ENCODE measurements at regions not wholly inside any gene's neighbourhood (a gene's known extent, or its start where the extent isn't known, plus 50 kb on each side); places are given as distances from the start of the nearest gene placed in this dataset.
"Not testable (repeated sequence)": the region's sequence is repeated elsewhere in the genome, so short reads cannot be mapped to it uniquely, and the experiment has no call there.

DNA sequence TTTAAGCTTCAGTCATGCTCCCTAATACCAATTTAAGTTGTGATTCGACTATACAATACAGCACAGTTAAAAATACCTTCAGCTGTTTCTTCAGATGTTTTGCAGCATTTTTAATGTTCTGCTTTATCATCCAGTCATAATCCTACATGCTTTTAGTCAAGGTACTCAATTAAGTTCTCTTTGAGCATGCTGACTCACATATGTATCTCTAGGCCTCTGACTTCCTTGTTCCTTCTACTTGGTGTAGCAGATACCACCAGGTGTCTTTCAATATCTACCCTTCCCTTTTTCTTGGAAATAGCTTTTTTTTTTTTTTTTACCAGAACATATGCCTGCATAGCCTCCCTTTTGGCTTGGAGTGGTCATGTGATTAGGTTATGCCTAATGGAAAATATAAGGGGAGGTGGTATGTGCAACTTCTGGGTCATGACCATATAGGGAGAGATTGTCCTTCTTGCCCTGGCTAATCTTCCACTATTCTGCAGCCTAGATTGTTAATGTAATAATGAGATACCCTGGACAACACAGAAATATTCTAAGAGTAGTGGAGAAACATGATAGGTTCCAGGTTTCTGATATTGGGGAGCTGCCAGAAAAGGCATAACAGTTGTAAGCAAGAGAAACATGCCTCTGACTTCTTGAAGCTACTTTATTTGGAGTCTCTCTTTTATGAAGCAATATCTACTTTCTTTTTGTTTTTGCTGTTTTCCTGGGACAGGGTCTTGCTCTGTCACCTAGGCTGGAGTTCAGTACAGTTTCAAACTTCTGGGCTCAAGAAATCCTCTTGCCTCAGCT is 737.2 kb upstream of the SLIT2 start:
- peak; percentile 8 for DNase-seq (ENCODE audit: low read depth)

DNA sequence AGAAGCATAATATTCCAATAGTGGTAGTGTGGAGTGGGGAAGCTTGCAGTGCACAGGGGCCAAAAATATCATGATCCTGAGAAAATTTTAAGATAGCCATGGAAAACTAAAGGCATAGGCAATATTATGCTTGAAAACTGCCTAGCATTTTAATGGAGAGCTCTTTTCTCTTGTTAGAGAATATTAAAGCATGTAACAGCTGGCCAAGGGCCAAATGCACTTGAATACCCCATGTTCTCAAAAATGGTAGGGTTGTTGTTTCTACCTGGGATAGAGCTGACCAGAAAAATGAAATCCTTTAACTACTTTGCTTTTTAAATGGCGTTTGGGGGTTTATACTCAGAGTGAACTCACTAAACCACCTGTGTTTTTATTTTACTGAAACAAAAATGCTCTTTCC is 739.6 kb upstream of the SLIT2 start:
- no peak for DNase-seq (ENCODE audit: low read depth)

DNA sequence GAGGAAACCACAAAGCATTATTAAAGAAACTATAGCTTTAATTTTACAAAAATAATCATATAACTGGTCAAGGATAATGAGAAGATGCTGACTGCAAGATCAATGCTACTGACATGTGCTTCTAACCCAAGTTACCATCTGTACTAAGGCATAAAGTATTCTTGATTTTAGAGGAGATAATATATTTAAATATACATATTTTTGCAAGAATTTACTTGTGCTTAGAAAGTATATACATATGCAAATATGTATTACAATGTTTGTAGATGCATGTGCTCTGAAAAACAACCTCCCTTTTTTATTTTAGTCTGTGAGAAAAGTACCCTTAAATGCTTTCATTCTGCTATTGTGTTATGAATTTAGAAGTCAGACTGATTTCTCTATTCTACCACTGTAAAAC is 740.7 kb upstream of the SLIT2 start:
- no peak for DNase-seq (ENCODE audit: low read depth)

DNA sequence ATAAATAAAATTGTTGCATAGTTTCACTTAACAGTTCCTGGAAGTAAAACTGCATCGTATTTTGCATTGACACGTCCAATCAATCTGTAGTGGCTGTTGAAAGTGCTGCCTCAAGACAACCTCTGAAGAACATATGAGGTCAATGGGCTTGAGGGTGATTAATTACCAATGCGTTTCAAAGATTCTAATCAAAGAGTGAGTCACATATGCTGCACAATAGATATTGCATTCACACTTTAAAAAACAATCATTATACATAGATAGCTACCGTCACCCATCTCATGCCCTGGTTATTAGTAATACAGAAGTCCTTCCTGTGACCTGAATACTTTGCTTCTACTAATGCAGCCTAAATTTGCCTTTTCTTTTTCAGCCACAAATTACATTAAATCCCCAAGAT is 743.3 kb upstream of the SLIT2 start:
- DNase-seq (ENCODE audit: low read depth), result no peak

DNA sequence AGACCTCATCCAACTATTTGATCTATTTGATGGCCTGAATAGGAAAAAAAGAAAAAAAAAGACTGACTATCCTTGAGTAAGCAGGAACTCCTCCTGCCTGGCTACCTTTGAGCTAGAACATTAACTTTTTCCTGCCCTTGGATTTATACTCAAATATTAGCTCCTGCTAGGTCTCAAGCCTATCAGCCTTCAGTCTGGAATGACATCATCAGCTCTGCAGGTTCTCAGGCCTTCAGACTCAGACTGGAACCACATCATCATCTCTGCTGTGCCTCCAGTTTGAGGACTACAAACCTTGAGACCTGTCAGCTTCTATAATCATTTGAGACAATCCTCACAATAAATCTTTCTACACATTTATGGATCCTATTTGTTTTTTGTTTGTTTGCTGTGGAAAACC is 754.0 kb upstream of the SLIT2 start:
- no peak for DNase-seq (ENCODE audit: low read depth)

DNA sequence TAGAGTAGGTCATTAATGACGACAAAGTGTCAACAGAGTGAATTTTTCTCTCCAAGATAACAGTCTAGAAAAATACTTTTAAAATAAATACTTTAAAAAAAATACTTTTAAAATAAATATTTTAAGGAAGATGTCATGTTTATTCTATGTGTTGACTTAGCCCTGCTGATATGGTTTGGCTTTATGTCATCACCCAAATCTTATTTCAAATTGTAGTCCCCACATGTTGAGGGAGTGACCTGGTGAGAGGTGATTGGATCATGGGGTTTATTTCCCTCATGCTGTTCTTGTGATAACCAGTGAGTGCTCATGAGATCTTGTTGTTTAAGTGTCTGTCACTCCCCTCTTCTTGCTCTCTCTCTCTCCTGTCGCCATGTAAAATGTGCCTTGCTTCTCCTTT is 754.9 kb upstream of the SLIT2 start:
- no peak for DNase-seq (ENCODE audit: low read depth)

DNA sequence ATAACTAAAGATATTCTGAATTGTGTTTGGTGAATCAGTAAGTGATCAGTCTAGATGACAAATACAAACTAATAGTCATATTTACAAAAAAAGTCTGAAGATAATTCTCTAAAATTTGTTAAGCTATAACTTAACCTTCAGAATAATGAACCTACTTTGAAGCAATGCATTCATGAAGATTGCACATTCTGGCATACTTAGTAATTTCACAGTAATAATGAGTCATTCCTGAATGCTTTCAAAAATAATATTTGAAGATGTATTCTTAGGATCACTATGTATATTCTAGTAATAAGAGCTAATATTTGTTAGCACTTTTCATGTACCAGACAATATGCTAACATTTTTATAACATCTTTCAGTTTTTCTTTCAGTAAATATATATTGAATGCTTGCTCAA is 756.7 kb upstream of the SLIT2 start:
- no peak for DNase-seq (ENCODE audit: low read depth)

DNA sequence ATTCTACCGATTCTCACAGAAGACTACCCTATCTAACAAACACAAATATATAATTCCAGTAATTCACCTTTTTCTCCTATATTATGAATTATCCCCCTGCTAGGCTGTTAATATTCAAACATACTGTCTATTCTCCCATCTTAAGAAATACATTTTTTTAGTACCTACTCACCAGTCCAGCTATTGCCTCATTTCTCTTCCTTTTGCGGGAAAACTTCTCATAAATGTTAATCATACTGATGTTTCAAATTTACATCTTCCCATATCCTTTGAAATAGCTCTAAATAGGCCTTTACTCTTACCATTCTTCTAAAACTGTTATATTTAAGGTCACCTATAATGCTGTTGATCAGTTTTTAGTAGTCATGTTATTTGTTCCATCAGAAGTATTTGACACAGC is 759.1 kb upstream of the SLIT2 start:
- DNase-seq (ENCODE audit: low read depth), result no peak

DNA sequence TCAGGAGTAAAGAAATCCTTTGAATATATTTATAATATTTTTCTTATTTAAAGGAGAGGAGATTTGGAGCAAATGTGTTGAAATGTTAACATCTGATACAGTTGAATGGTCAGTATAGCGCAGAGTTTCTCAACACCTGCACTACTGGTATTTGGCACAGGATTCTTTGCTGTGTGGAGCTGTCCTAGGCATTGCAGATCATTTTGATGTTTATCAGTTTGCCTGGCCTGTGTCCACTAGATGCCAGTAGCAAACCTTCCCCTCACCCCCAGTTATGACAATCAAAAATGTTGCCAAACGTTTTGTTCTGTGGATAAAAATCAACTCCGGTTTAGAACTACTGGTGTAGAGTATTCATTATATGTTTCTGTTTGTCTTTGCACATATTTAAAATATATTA is 765.3 kb upstream of the SLIT2 start:
- no peak for DNase-seq (ENCODE audit: low read depth)

DNA sequence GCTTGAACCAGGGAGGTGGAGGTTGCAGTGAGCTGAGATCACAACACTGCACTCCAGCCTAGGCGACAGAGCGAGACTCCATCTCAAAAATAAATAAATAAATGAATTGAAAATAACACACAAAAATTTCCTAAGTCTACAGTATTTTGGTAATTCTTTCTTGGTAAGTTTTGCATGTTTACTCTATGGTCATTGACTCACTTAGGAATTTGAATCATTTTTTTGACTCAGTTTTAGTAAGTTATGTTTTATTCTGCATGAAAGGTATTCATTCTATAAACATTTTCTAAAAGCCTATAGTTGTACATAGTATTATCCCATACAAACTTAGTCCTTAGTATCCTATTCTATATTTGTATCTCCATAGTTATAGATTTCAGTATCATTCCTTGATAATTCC is 772.9 kb upstream of the SLIT2 start:
- DNase-seq (ENCODE audit: low read depth), result no peak

DNA sequence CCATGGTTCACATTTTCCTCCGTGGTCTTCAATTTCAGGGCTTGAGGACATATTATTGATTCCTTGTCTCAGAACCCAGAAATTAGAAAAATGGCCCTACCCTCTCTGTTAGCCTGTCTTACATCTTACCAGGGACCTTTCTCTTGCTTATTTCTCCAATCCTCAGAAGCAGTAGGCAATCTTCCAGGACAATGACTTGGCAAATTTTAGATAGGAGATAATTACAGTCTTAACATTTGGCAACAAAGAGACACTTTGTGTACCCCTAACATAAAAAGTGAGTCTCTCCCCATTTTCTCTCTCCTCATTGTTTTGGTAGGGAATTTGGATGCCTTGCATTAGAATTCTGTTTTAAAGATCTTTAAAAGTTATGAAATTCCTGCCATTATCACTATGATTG is 778.1 kb upstream of the SLIT2 start:
- DNase-seq (ENCODE audit: low read depth), result no peak

DNA sequence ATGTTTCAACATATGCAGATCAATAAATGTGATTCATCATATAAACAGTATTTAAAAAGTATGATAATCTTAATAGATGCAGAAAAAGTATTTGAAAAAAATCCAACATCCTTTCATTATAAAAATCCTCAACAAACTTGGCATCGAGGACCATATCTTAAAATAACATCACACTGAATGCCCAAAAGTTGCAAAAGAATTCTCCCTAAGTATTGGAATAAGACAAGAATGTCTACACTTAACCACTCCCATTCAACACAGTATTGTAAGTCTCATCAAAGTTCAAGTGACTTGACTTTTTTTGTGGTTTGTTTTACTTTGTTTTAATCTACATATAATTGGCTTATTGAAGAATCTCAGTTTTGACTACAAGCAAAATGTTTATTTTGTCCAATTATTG is 779.0 kb upstream of the SLIT2 start:
- DNase-seq (ENCODE audit: low read depth), result no peak

DNA sequence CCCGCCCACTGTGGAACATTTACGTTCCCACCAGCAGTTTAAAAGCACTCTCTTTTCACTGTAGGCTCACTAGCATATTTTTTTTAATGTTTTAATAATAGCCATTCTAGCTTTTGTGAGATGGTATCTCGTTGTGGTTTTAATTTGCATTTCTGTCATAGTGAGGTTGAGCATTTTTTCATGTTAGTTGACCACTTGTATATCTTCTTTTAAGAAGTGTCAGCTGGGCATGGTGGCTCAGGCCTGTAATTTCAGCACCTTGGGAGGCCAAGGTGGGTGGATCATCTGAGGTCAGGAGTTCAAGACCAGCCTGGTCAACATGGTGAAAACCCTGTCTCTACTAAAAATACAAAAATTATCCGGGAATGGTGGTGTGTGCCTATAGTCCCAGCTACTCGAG is 781.7 kb upstream of the SLIT2 start:
- DNase-seq (ENCODE audit: low read depth), result not testable (repeated sequence)

DNA sequence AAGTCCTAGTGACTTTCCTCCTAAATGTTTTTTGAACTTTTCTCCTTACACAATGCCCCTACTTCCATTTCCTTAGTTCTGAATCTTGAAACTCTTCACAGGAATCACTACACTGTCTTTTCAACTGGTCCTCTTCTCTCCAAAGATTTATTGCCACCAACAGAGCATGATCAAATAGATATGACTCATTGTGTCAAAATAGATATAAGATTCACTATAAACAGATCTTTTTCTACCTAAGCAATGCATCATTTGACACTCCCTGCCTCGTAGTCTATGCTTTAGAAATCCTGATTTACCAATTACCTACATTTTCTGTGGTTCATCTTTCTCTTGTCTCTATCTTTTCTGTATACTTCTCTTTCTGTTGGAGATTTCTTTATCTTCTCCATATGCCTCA is 789.6 kb upstream of the SLIT2 start:
- DNase-seq (ENCODE audit: low read depth), result no peak

DNA sequence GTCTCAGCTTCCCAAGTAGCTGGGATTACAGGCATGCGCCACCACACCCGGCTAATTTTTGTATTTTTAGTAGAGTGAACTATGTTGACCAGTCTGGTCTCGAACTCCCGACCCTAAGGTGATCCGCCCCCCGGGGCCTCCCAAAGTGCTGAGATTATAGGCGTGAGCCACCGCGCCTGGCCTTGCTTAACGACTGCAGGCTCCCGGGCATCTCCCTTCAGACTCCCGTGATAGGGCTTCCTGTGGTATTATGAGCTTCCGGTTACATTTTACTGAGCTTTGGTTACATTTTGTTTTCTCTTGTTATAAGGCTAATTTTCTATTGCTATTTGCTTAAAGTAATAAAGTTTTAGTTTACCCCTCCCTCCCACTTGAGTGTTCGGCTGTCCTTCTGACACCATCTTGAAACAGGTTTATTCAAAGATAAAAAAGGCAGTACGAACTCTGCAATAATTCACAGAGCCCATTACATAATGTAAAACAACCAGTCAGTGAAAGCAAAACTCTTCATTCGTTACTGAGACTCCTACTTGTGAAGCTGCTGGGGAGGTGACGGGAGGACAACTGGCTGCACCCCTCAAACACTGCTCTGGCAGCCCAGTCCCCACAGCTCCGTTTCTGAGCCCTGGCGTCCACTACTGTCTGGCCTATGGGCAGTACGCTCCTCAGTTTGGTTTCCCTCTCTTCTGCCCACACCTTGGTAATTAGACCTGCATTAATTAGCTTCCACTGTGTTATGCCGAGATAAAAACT is 795.7 kb upstream of the SLIT2 start:
- no peak for DNase-seq (ENCODE audit: low read depth)

DNA sequence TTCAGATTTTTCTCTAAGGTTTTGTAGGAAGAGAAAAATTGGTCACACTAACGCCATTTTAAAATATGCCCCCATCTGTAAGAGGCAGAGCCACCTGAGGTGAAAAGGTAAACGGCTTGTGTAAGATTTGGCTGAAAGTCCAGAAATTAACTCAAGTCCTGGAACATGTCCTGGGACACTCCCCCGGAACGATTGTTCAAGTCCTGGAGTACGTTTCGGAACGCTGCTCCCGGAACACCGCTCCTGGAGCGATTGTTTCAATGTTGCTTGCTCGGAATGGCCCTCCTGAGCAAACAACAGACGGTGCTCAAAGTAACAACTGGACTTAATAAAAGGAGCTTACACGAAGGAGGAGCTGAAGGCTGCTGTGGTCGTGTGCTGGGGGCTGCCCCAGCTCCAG is 796.5 kb upstream of the SLIT2 start:
- DNase-seq (ENCODE audit: low read depth), result no peak

DNA sequence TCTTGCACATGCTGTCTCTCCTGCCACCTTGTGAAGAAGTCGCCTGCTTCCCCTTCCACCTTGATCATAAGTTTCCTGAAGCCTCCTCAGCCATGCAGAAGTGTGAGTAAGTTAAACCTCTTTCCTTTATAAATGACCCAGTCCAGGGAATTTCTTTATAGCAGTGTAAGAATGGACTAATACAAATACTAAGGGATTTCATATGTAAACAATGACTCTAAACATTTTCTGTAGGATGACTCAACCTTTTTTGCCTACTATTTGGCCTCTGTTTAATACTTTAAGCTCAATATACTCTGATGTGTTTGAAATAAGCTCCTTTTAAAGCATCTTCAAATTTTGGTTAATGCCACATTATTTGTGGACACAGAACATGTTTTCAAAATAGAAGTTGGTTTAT is 813.5 kb upstream of the SLIT2 start:
- DNase-seq (ENCODE audit: low read depth), result no peak

DNA sequence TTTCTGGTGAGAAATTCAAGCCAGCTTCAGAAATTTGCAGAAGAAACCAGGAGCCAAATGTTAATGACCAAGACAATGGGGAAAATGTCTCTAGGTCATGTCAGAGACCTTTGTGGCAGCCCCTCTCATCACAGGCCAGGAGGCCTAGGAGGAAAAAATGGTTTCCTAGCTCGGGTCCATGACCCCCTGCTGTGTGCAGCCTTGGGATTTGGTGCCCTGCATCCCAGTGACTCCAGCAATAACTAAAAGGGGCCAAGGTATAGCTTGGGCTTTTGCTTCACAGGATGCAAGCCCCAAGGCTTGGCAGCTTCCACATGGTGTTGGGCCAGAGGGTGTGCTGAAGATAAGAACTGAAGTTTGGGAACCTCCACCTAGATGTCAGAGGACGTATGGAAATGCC is 814.7 kb upstream of the SLIT2 start:
- DNase-seq (ENCODE audit: low read depth), result no peak

DNA sequence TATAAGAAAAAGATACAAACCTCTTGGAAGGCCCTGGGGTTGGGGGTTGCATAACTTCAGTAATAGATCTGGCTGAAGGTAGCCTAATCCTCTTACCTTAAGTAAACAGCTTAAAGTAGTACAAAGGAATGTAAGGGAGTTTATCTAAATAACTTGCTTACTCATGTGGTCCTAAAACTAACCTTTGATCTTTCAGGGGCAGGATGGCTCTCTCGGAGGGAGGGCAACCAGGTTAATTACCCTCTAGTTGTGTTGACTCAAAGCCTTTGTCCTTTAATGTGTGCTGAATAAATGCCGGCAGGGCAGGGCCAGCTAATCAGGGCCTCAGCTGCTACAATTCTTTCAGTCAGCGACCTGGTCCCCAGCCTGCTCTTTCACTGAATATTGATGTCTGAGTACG is 822.0 kb upstream of the SLIT2 start:
- DNase-seq (ENCODE audit: low read depth), result no peak

DNA sequence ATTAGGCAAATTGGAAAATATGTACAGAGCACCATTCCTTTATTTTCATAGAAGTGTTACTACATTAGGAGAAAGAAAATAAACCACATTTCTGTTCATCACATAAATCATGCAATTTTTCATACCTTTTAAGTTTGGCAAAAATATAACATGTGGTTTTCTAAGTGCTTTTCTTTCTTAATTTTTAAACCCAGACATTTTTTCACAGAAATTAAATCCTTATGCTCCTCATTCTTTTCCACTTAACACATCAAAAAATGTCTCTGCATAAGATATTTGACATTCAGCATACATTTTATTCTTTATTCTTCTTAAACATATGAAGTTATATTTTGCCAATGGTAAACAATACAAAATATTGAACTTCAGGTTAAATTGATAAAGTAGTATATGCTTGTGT is 826.6 kb upstream of the SLIT2 start:
- DNase-seq (ENCODE audit: low read depth), result no peak

DNA sequence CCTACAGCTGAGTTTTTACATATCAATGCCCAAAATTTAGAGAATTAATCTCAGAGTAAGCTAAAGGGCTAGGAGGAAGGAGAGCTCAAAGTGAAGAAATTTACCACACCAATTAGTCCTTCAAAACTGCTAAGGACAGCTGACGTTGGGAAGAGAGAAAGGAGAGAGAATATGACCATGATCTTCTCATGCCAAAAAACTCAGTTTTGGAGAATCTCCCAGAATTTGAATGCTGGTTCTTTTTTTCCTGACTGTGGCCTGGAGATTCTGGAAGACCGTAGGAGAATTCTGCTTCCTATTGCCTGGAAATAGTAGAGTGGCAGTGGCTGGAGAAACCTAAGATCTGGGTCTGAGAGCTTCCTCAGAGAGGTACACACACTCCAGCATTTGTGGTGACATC is 834.4 kb upstream of the SLIT2 start:
- DNase-seq (ENCODE audit: low read depth), result no peak

DNA sequence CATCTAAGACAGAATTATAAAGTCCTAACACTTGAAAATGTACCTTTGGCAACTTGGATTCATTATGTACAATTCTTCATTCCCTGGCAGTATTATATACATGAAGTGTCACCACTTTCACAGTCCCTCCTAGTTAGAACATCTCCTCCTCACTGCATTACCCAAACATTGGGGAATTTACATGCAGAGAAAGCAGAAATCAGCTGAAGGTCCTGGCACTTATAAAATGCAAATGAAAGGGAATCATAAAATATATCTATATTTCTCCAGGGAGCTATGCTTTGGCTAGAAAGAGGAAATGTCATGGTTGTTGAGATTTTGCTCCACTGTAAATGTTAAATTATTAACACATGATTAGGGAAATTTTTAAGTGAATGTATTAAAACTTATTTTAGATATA is 835.6 kb upstream of the SLIT2 start:
- no peak for DNase-seq (ENCODE audit: low read depth)

DNA sequence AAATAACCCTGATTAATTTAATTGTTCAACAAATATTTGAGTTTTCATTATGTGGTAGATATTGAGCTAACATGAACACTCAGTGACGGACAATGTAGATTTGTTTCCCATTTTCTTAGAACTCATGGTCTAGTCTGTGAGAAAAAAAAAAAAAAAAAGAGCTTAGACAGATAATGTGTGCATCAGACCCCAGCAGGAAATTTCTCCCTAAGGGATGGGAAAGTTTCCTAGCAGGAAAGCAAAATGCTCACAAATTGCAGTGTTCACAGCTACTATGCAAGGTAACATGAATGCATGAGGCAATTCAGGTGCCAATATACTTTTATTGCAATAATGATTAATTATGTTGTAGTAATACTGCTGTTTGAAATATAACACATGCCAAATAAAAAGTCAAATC is 843.2 kb upstream of the SLIT2 start:
- DNase-seq (ENCODE audit: low read depth), result no peak

DNA sequence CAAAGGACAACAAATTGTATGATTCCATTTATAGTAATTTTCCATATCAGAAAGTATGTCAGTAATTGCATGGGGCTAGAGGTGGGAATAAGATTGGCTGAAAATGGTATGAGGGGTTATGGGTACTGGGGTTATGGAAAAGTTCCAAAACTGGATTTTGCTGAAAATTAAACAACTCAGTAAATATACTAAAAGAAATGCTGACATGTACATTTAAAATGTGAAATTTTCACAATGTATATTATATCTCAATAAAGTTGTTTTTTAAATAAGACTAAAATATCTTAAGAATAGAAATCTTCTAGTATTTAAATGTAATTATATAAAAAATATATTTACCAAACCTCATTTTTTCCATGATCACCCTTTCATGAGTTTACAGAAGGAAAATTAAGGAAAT is 844.9 kb upstream of the SLIT2 start:
- no peak for DNase-seq (ENCODE audit: low read depth)
